DND-41 (cell line): ENCODE measurements at regions not wholly inside any gene's neighbourhood (a gene's known extent, or its start where the extent isn't known, plus 50 kb on each side); places are given as distances from the start of the nearest gene placed in this dataset.

Experiments
- CTCF ChIP-seq: IDR thresholded peaks from 2 replicates; pipeline ENCODE4 v1.5.1; 2012; ENCODE audit warnings: borderline replicate concordance, low read length, moderate library complexity, mild to moderate bottlenecking; ENCODE audit not compliant: poor library complexity, severe bottlenecking; ENCODE audit errors: extremely low read depth
- EZH2 ChIP-seq: IDR thresholded peaks from 3 replicates; pipeline ENCODE4 v1.6.1; 2012; ENCODE audit warnings: borderline replicate concordance, low read depth, mild to moderate bottlenecking, moderate library complexity, low read length, inconsistent platforms; ENCODE audit not compliant: severe bottlenecking

GRCh38 chr6:2369606-2370005 is 124.2 kb upstream of the GMDS start:
- TF ChIP-seq CTCF (no peak), EZH2 (no peak)
